K562 (cell line): ENCODE measurements at regions not wholly inside any gene's neighbourhood (a gene's known extent, or its start where the extent isn't known, plus 50 kb on each side); places are given as distances from the start of the nearest gene placed in this dataset.

Source experiments
- EZH2 ChIP-seq: IDR thresholded peaks from 2 replicates; pipeline ENCODE4 v1.6.1; 2012; ENCODE audit warnings: low read depth, mild to moderate bottlenecking, inconsistent platforms, low read length, borderline replicate concordance
- HDAC6 ChIP-seq: IDR thresholded peaks from 2 replicates; pipeline ENCODE4 v1.6.1; 2012; ENCODE audit warnings: low read depth, mild to moderate bottlenecking, control low read depth, inconsistent platforms, low read length, moderate library complexity
- JUN ChIP-seq, 2 experiments: sonication (generic) in 1 of 2; formaldehyde crosslinking in 1 of 2; IDR thresholded peaks; 2 replicates each; pipeline versions ENCODE4 v1.6.1 to v1.8.0; 2012 to 2022; ENCODE audit warnings: borderline replicate concordance in 2 of 2, mild to moderate bottlenecking in 2 of 2, improper control_type of control experiment in 1 of 2, low read depth in 1 of 2, low read length in 1 of 2, missing genetic modification reagents in 1 of 2
- JUNB ChIP-seq: fragments of 450-650 bp; formaldehyde crosslinking; conservative IDR thresholded peaks from 2 replicates; pipeline ENCODE4 v1.4.0; 2020; ENCODE audit warnings: mild to moderate bottlenecking
- RBM22 ChIP-seq: fragments of 200-400 bp; formaldehyde crosslinking; IDR thresholded peaks from 2 replicates; pipeline ENCODE4 v1.6.1; 2018; ENCODE audit warnings: low read length, low read depth; ENCODE audit not compliant: poor library complexity, severe bottlenecking
- RFX5 ChIP-seq: IDR thresholded peaks from 2 replicates; pipeline ENCODE4 v1.6.1; 2011; ENCODE audit warnings: low read depth, mild to moderate bottlenecking, improper control_type of control experiment, low read length
- SREBF2 ChIP-seq: sonication (generic); formaldehyde crosslinking; IDR thresholded peaks from 2 replicates; pipeline ENCODE4 v1.4.0; 2020; ENCODE audit warnings: mild to moderate bottlenecking, missing genetic modification reagents
- TFAM ChIP-seq: fragments of 250-450 bp; sonication (Bioruptor Pico); conservative IDR thresholded peaks from 2 replicates; pipeline ENCODE4 v1.5.0; 2021; ENCODE audit warnings: mild to moderate bottlenecking, moderate library complexity
- ZNF140 ChIP-seq: fragments of 250-450 bp; sonication (Bioruptor Pico); IDR thresholded peaks from 2 replicates; pipeline ENCODE4 v1.8.0; 2021; ENCODE audit warnings: moderate library complexity, mild to moderate bottlenecking, inconsistent platforms
- TF ChIP-seq, protein P1 (sequence below): sonication (generic); formaldehyde crosslinking; IDR thresholded peaks from 2 replicates; pipeline ENCODE4 v1.8.0; 2022; ENCODE audit warnings: mild to moderate bottlenecking, missing genetic modification reagents

DNA sequence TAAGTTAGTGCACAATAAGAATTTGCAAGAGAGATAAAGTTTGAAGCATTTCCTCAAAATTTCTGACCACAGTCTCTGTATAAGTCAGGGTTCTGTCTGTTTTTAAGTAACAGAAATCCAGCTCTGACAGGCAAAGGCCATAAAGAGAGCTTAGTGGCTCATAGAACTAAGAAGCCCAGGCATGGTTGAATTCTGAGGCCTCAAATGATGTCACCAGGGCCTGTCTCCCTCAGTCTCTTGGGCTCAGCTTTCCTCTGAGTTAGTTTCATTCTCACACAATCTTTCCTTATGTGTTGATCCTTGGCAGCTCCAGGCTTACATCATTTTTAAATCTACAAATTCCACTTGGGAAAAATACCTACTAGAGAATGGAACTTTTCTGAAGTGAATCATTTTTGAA, 173.4 kb upstream of the ATP2B1 start:
- TF ChIP-seq SREBF2 (CRISPR knock-in tag) (no peak), JUNB (no peak), EZH2 (no peak), RBM22 (no peak), JUN (IDR thresholded peaks at IDR 0.05; ENCODE audit: borderline replicate concordance, low read depth, low read length) (no peak), JUN (CRISPR knock-in tag; IDR thresholded peaks at IDR 0.05; ENCODE audit: borderline replicate concordance) (no peak), RFX5 (no peak), ZNF140 (no peak), TFAM (CRISPR knock-in tag) (no peak), HDAC6 (no peak)
- TF ChIP-seq, protein P1, sequence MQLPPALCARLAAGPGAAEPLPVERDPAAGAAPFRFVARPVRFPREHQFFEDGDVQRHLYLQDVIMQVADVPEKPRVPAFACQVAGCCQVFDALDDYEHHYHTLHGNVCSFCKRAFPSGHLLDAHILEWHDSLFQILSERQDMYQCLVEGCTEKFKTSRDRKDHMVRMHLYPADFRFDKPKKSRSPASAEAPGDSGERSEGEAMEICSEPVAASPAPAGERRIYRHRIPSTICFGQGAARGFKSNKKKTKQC (CRISPR knock-in tag), result no peak
